ENCODE measurements at regions not wholly inside any gene's neighbourhood (a gene's known extent, or its start where the extent isn't known, plus 50 kb on each side); places are given as distances from the start of the nearest gene placed in this dataset.

DNA sequence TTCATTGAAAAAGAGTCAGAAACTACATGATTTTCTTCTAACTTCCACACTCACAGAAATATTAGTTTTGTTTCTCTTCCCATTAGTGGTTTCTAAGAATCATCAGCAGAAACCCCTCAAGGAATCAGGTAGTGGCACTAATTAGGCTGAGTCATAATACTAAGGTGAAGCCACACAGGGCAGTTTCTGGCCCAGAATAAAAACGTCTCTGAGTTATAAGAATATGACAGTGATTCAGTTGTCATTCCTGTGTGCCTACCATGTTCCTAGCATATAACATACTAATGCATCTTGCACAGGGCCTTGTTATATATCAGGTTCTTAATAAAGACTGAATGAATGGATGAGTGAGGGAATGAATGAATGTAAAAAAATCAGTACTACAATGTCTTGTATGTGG is 206.0 kb upstream of the PLEKHG7 start:
- DNase-seq (ENCODE audit: low read depth), result no peak

DNA sequence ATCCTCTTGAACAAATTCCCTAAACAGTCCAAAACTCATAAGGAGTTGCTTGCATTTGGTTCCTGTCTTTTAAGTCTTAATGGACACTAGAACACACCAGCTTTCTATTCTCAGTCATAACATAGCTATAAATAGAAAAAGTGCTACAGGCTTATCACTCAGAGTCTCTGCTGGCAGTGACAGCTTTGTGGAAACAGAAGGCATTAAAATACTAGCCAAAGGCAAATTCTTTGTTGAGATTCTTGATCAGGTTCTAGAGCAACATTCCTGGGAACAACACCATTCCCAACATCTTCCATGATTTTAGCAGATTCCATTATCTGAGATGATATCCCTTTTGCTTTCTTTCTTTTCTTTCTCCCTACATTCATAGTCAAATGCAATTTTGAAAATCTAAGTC is 207.7 kb upstream of the PLEKHG7 start:
- DNase-seq (ENCODE audit: low read depth), result no peak

DNA sequence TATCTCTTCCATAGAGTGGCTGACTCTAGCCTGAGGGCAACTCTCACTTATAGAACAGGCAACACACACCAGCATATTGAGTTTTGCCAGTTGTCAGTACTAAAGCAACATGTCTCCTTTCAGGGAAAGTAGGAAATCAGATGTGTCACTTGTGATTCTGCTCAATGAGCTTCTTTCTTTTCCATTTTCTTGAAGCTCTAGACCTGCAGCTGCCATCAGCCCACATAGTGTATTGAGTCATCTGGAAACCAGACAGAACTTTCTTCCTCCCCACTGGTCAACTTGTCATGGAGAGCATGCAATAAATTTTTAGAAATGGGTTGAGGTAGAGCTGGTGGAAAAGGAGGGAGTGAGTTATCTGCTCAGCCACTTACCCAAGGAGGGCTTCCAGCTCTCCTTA is 209.0 kb upstream of the PLEKHG7 start:
- DNase-seq (ENCODE audit: low read depth), result no peak

DNA sequence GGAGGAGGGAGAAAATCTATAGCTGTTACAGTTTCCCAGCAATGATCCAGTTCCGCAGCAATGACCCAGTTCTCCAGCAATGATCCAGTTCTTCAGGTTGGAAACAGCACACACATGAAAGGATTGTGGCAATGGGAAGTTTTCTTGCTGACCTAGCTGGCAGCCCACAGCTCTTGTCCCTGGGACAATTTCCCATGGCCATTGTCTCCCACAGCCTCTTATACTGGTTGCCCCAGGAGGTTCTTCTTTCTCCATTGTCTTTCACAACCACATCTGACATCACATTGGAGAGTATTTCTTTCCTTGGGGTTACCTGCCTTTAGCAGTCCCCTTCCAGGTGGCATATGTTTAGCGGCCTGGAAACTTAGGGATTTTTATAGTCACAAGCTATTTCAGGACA is 209.8 kb upstream of the PLEKHG7 start:
- no peak for DNase-seq (ENCODE audit: low read depth)

DNA sequence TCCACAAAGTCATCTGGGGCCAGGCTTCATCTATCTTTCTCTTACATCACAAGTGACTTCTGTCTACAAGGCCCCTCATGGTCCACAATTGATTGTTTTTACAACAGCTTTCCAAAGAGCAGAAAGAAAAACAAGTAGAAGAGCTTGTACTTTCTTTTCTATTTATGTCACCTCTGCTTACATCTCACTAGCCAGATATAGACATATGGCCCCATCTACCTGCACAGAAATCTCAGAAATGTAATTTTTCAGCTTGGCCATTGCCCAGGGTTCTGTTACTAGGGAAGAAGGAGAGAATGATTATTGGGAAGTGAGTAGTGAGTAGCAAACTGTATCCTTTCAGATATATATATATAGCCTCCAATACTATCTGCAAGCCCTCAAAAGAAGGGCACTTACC is 210.5 kb upstream of the PLEKHG7 start:
- DNase-seq (ENCODE audit: low read depth), result no peak

GRCh38 chr12:92489781-92490180 is 213.0 kb upstream of the PLEKHG7 start:
- DNase-seq (ENCODE audit: low read depth), result no peak

DNA sequence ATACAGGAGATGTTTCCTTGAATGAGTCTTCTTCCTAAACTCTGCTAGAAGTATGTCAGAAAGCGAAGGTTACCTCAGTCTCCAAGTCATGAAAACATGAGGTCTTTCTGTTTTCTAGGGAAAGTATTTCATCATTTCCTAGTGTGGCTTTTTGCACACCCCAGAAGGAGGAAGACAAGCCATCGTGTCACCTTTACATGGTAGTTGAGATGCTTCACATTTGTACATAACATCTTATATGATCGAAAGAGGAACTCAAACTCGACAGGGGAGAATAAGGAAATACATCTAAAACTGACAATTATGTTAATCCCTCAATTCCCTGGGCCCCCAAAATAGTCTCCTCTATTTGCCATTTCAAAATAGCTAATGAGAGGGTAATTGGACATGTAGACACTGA is 214.1 kb upstream of the PLEKHG7 start:
- DNase-seq (ENCODE audit: low read depth), result no peak

DNA sequence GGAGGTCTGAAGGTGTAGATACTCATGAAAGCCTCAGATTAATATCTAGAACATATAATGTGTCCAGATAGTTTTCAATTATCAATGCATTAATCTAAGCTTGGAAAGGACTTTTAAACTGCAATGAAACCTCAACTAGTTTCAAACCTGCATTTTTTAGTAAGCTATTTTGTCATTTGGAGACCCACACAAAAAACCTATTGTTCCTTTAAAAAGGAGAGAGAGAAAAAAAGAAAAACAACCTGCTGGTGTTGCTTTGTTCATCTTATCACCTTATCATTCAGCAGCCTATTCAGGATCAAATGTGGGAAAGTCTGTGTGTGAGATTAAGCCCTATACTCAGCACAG is 215.7 kb upstream of the PLEKHG7 start:
- no peak for DNase-seq (ENCODE audit: low read depth)

GRCh38 chr12:92486443-92487137 is 216.2 kb upstream of the PLEKHG7 start:
- no peak for DNase-seq (ENCODE audit: low read depth)

GRCh38 chr12:92485351-92486348 is 217.1 kb upstream of the PLEKHG7 start:
- DNase-seq (ENCODE audit: low read depth), result no peak

GRCh38 chr12:92482599-92482998 is 220.2 kb upstream of the PLEKHG7 start:
- no peak for DNase-seq (ENCODE audit: low read depth)

DNA sequence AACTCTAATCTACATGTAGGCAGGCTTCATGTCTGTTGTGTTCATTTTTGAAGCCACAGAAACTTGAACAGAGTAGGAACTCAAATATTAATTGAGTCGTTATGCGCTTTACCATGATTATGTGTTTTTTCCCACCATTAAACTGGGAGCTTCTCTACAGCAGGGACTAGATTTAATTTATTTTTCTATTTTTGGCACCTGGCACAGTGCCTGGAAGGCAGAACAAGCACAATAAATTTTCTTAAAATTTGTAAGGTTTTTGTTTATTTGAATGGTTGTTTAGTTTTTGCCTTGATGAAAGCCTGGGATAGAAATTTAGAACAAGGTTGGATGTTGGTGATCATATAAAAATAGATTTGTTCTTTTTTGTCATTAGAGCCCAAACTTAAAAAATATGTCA is 221.7 kb upstream of the PLEKHG7 start:
- no peak for DNase-seq (ENCODE audit: low read depth)

GRCh38 chr12:92478692-92479091 is 224.1 kb upstream of the PLEKHG7 start:
- DNase-seq (ENCODE audit: low read depth), result no peak

GRCh38 chr12:92476844-92477243 is 225.9 kb upstream of the PLEKHG7 start:
- DNase-seq (ENCODE audit: low read depth), result no peak

DNA sequence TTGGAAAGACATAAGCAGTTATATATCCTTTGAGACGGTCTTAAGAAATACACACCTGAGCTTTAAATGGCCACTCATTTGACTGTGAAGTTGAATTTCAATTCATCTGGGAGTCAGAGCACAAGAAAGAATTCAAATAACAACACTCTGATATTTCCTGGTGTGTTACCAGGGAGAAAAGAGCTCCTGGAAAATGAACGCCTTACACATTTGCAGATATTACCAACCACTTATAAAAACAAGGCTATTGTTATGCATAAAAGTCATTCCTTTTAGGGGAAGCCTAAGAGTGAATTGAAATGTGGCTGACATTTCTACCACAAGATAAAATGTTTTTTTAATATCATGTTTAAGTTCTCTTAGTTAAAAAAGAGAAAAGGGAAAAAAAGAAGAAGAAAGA is 229.2 kb upstream of the PLEKHG7 start:
- DNase-seq (ENCODE audit: low read depth), result no peak

DNA sequence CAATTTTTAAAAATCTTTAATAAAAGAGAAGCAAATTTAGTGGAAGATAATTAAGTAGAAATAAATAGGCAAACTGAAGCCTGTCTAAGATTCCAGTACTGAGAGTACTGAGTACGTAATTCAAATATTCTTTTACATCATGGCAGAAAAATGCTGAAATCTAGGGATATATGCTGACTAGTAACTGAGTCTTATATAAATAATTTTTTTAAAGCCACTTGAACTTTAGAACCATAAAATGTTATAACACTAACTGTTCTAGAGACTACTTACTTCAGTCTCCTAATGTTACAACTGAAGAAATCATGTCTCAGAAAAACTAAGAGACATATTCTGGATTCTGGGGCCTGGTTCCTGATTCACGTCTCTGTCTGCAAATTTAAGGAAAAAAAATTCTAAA is 230.6 kb upstream of the PLEKHG7 start:
- no peak for DNase-seq (ENCODE audit: low read depth)

DNA sequence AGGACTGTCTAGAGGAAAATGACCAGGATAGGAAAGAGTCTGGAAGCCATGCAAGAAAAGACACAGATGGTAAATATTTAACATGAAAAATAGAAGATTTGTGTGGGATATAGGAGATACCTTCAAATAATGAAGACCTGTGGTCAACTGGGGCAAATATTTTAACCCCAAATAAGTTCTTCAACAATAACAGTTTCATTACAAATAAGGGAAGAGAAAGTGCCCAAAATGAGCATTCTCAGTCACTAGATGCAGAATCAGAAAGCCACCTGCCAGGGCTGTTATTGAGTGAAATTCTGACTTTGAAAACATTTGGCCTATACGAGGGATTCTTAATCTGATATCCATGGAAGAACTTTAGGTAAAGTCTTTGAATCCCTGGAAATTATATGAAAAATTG is 231.2 kb upstream of the PLEKHG7 start:
- no peak for DNase-seq (ENCODE audit: low read depth)

DNA sequence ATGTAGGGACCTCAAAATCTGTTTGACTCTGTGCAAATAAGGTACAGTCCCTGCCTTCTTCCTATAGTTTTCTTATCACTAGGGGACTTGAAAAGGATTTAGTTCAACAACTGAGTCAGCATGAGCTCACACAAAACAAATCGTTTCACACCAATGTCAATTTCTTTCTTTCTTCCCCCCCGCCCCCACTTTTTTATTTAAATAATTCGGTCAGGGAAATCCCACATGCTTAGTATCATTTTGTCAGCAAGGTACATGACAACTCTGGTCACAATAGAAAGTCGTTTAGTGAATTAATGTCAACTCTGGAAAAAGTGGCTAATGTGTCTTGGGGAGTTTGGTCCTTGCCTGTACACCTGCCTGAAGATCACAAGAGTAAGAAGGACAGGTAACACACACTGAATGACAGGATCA is 232.2 kb upstream of the PLEKHG7 start:
- DNase-seq (ENCODE audit: low read depth), result peak; percentile 33

GRCh38 chr12:92469837-92470236 is 233.0 kb upstream of the PLEKHG7 start:
- DNase-seq (ENCODE audit: low read depth), result no peak

DNA sequence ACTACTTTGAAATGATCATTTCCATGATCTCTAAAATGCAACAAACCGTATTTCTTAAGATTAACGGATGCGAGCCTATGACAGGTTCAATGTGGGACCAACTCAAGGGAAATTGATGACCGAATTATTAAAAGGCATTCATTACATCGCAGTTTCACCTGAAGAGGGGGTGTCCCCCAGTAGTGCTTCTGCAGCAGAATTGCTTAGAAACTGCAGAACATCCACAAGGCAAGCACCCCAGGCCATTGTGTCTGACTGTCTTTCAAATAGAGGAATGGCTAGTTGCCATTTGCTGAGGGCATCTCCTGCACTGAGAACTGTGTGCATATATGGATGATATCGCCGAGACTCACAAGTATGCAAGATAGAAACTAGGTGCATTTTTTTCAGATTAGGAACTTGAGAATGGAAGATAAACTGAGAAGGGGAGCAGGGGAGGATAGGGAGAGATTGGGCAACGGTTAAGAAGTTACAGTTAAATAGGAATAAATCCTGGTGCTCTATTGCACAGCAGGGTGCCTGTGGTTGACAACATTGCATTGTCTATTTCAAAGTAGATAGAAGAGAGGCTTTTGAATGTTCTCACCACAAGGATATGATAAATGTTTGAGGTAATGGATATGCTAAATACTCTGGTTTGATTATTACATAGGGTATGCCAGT is 234.3 kb upstream of the PLEKHG7 start:
- DNase-seq (ENCODE audit: low read depth), result no peak

GRCh38 chr12:92467886-92468285 is 234.9 kb upstream of the PLEKHG7 start:
- no peak for DNase-seq (ENCODE audit: low read depth)

- no peak for DNase-seq (ENCODE audit: low read depth)
These were observed 236.1 kb upstream of the PLEKHG7 start for GRCh38 chr12:92466391-92467305.

Measured in stimulated activated CD4-positive, alpha-beta T cell treated with anti-CD3 and anti-CD28 coated beads, Interleukin-2, amount 100 ng/mL, for 4 hours (primary cell).